Hematopoietic multipotent progenitor cell treated with erythropoietin and hydrocortisone succinate and interleukin-3 and kit ligand, for 15 days (in vitro differentiated cells): ENCODE measurements at regions not wholly inside any gene's neighbourhood (a gene's known extent, or its start where the extent isn't known, plus 50 kb on each side); places are given as distances from the start of the nearest gene placed in this dataset.

Source experiments
- DNase-seq: peaks from one replicate; pipeline ENCODE4 v3.0.0-alpha.2; 2015; ENCODE audit warnings: low spot score

DNA sequence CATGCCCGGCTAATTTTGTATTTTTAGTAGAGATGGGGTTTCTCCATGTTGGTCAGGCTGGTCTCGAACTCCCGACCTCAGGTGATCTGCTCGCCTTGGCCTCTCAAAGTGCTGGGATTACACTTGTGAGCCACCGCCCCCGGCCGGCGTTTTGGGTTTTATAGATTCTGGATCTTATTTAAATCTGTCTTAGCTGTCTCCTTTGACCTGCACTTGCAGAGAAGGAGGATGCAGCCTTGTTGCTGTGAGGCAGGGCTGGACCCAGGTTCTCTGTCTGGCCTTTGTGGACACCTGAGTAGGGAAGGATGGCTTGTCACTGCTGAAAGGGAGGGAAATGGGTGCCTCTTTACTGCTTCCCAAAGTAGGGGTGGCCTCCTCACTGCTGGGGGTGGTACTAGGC, 83.0 kb upstream of the HS6ST1 start:
- no peak for DNase-seq

DNA sequence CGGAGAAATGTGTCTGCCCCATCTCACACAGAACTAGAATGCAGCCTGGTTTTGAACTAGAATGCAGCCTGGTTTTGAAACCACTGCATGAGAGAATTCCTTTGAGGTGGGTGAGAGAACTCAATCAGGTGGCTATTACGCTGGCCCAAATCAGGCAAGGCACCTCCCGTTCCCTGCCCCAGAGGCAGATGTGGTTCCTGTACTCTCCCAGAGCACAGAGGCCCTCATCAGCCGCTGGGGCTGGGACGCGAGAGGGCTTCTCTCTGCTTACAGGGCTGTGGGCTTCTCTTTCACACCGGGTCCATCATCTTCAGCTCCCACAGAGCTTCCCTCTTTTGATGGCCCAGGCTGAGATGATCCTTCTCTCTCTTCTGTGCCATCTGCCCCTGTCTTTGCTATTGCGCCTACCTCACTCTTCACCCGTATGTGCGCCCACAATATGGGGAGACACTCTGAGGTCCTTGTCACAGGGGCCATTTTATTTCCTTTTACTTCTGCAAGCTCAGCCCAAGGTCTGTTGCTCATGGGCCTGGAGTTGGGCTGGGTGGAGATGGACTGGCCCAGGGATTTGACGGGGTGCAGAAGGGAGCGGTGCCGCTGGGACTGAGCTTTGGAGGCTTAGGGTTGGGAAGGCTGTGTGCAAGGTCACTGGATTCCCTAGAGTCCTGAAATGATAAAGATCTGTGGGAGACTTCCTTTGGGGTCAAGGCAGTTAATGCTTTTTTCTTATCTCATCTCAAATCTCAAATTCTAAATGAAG, 84.4 kb upstream of the HS6ST1 start:
- DNase-seq: no peak

DNA sequence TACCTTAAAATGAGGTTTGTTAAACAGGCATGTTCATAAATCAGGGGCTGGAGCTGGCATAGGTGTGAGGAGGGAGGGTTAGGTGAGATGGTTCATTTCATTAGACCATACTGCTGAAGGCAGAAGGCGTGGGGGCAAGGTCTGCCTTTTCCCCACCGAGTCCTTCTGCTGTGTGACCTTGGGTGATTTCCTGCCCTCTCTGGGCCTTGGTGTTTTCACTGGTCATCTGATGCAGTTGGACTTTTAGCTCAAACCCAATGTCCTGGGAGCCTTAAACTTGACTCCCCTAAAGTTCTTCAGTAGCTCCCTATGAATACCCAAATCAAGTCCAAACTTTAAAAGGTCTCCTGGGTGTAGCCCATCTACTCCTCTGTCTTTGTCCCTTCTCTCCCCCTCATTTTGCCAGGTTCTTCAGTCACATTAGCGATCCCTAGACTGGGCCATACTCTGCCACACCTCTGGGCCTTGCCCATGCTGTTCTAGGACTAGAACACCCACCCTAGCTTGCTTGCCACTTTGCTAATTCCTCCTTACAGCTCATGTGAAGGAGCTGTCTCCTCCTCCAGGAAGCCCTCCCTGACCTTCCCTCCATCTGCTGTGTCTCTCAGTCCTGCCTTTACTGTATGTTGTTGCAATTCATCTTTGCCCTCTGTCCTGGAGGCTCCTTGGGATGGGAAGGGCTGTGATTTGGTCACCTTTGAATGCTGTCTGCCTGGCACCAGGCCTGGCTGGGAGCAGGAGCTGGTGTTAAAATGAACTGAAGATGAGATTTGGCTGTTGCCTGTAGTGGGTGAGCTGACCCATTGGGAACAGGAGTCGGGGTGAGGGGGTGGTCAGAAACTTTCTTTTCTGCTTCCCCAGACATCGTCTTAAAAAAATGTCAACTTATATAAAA, 85.4 kb upstream of the HS6ST1 start:
- no peak for DNase-seq

DNA sequence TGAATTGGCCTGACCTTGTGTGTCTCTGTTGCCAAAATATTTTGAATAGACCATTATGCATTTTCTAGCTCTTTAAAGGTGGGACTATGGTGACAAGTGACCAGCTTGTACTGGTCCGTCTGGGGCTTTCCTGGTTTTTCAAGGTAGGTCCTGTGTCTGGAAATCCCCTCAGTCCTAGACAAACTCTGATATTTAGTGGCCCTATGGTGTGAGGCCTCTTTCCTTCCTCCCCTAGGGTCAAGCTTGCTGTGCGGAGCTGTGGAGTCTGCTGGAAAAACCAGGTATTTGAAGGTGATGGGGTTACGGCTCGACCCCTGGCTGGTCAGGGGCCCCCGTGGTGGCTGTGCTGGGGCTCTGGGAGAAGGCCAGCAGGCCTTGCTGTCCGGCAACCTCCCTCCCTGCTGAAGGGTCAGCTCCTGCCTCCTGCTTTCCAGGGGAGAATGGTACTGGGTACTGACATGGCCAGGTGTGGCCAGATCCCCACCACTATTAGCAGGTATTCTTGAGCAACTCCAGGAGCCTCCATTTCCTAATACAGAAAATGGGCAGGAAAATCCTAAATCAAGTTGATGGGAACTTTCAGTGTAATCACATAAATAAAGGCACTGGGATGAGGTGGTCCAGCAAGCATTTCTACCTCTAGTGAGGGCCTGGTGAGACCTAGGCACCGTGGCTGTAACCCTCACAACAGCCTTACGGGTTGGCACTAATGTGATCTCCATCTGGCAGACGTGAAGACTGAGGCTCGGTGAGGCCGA, 86.2 kb upstream of the HS6ST1 start:
- no peak for DNase-seq

DNA sequence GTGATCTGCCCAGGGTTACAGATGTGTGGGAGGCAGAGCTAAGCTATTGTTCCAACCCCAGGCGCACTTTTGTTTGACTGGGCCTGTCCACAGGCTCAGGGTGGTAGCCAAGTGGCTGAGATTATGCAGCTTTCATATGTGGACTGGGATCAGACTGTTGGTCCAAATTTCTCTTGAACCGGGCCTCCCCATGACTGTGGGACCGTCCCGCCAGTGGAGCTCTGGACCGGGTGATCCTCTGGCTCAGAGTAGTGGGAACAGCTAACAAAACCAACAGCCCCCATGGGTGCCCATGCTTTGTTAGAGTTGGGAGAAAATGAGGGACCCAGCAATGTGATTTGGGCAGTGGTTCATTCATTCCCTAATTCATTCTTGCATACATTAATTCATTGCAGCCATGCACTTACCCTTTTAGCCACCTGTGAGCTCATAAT, 86.8 kb upstream of the HS6ST1 start:
- DNase-seq: no peak

DNA sequence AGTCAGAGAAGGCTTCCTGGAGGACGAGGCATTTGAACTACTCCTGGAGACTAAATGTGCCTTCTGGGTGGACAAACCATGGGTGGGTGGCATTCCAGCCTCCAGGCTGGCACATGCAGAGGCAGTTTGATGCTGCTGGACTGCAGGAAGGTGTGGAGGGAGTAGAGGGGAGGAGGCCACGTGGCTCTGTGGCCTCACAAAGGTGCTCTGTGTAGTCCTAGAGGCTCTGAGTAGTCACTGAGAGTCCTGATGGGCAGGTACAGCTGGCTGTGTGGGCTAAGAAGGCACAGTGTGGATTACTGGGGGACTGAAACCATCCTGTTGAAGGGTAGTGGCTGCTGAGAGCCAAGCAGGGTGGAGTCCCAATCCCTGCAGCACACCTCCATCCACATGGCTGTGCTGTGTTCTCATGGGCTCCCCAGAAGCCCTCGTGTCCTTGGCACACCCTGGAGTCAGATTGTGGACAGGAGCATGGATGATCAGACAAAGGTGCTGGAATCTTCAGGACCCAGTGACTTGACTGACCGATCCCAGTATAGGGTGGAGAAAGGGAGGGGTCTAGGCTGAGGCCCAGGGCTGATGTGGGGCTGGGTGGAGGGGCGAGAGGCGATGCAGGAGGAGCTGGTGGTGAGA, 87.4 kb upstream of the HS6ST1 start:
- DNase-seq: no peak

DNA sequence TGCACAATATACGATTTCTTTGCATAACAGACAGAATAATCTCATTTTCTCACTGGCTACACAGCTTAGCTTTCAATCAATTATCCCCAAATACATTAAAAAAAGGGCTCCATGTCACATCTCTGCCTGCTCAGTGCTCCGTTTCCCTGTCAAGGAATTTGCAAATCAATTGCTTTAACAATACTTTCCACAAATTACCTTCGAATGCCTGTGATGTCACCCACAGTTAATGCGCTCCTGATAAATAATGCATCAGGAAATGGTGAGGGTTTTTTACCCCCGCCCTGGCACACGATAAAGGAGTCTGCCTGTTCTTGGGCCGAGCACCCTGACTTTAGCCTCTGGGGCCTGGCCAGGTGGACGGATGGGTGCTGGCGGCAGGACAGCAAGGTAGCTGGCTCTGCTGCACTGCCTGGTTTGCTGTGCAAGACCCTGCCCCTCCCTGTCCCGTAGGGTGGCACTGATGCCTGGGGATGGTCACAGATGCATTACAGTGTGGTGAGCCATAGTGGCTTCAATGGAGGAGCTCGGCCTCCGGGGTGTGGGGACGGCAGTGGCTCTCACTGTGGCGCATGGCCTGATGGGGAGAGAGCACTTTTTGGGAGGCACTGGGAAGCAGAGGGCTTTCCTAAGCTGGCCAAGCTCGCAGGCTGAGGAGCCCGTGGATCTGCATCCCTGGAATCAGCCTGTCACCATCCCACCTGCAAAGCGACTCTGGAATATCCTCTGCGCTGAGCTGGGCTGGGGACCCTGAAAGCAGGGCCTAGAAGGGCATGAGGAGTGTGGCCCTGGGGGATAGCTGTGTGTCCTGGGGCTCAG, 88.3 kb upstream of the HS6ST1 start:
- no peak for DNase-seq

DNA sequence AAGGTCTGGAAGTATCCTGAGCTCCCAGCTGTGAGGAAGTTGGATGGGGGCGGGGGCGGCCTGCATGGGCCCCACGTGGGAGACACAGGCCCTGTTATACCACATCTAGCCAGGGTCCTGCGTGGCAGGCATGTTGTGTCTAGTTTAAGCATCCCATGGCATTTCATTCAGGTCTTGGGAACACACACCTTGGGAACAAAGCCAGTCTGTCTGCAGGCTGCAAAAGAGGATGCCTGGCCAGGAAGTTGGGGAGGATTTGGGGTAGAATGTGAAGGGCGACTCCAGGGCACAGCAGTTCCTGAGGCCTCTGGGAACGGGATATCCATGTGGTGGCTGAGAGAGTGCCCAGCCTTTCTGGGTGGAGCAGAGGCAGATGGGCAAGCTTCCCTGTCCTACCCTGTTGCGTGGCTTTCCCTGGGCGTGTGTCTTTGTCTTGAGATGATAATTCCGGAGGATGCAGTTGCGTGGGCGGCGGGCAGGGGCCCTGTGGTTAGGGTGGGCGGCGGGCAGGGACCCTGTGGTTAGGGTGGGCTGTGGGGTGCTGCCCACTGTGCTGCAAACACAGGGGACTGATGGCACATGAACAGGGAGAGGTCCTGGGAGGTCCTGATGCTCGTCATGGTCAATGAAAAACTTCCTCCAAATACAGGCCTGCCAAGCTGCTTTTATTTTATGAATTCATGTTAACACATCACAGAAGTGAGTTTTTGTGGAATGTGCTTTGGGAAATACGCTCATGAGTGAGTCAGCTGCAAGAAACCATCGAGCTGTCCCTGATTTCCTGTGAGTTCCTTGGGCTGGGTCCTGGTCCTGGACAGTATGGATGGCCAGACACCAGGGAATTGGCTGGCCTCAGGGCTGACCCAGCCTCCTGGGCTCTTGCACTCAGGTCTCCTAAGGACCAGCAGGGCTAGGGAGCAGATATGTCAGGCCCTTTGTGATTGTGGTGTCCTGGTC, 90.0 kb upstream of the HS6ST1 start:
- DNase-seq: no peak

DNA sequence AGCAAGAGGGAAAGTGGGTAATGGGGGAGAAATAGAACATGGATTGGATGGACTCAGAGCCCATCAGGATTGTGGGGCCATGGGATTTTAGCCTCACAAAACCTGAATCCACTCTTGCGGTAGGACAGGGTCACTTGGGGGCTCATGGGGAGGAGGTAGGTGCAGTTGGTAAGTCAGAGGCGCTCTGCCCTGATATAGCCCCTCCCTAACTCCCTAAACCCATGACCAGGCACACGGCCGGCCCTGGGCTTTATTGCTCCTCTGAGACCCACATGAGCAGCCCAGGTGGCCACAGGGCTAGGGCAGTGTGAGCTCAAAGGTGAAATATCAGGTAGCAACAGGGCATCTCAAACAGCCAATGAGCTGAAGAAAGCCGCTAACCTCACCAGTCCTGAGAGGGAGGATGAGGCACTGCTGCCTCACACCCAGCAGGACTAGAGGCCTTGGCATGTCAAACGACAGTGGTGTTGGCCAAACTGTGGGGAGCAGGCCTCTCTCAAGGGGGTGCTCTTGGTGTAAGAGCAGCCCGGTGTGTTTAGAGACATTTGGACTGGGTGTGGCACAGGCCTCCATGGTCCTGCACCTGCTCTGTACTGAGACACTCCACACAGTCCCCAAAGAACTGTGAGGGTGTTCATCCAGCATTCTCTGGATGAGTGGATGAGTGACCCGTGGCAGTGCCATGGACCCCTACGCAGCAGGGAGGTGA, 90.8 kb upstream of the HS6ST1 start:
- no peak for DNase-seq

DNA sequence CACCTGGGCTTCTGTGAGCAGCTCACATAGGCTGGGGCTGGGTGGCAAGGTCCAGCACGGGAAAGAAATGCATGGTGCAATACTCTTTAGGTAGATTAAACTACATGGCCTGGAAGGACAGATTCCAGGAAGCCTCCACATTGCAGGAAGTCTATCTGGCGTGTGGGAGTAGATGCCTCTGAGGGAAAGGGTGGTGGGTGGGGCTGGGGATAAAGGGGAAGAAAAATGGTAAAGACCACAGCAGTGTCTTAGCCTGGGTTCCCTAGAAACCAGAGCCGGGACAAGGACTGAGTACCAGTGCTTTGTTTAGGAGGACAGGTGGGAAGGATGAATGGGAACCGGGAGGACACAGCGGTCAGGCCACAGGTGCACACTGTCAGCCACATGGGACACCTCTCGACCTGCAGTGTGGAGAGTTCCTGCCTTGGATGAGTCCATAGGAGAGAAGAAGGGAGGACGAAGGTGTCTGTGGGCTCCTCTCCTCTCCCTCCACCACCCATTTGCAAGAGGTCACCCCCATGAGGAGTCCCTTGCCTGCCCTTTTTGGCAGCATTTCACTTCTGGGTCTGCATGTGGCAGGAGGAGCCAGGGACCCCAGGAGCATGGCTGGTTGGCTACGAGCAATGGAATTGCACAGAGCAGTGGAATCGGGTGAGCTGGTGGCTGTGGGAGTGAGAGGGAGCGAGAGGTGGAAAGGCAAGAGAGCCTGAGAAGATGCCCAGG, 91.5 kb upstream of the HS6ST1 start:
- no peak for DNase-seq

DNA sequence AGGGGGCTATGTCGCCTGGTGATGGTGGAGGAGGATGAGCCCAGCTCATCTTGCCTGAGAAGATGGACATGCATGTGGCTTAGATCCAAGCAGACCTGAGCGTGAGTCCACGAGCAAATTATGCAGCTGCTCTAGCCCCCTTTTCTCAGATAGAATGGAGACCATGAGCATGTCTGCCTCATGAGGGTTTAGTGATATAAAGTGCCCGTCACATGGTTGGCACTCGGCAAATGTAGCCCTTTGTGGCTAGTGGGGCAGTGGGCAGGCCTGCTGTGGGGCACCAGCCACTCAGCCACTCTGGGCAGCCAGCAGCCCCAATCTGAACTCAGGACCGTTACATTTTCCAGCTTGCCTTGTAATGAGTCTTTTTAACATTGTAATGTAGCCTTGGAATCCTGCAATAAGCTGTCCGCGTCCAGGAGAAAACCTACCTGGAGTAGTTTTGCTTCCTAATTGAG, 92.1 kb upstream of the HS6ST1 start:
- DNase-seq: no peak

DNA sequence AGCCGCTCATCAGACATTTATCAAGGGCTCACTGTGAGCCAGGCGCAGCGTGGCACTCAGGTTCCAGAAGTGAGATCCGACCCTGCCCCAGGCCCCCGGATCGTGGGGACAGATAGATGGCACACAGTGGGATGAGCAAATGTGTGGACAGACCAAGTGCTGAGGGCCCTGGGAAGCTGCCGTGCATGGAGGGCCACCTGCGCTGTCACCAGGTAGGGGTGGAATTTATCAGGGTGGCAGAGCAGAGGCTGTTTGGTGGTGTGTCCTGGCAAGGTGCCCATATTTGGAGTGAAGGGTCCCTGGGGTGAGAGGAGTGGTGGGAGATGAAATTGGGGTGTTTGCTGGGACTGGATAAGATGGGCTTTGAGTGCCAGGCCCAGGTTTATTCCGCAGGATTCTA, 92.8 kb upstream of the HS6ST1 start:
- no peak for DNase-seq

DNA sequence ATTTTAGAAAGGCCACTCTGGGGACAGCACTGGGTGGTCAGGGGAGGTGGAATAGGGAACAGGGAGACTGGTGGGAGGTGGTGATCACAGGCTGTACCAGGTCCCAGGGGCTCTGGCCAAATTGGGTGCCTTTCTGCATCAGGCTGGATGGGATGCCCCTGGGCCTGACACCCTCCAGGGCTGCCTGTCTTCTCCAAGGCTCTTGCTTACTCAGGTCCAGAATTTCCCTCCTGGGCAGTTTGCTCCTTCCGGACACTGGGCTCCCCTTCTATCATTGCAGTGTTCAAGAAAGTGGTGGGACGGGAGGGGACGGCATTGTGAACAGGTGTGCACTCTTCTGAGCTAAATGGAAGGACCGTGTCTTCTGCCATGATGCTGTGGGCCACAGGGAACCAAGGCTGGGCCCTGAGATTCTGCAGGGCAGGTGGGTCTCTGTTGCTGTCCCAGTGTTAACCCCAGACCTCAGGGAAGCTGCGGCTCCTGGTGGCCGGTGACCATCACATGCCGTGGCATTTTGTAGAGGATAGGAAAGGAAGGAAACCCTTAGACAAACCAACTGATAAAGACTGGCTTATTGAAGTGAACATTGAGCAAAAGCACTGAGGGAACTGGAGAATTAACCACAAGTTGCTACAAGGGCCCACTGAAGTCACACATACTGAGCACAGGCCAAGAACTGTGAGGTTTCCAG, 93.7 kb upstream of the HS6ST1 start:
- no peak for DNase-seq

DNA sequence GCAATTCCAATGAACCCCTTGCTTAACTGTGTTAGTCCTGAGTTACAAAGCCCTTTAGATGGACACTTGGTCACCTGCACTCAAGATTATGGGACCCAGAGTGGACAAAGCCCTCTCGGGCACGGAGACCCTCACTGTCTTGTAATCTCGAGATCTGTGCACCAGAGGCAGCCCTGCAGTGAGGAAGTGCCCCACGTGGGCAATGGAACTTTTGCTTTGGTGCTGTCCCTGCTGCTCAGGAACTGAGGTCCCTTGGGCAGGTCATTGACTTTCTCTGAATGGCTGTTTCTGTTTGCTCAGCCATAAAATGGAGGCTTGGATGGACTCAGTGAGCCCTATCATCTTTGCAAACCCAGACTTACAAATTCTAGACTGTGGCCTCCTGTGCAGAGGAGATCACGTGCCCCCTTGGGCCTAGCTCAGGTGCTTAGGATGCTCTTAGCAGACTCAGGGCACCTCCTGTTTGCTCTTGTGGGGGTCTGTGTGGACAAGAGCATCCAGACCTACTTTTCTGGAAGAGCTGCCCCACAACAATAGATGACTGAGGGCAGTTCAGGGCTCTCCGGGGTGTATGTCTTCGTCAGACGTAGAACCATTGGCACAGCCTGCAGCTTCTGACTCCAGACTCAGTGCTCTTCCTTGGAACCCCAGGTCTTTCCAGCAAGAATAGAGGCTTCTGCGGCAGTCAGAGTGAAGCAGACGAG, 94.5 kb upstream of the HS6ST1 start:
- DNase-seq: no peak

DNA sequence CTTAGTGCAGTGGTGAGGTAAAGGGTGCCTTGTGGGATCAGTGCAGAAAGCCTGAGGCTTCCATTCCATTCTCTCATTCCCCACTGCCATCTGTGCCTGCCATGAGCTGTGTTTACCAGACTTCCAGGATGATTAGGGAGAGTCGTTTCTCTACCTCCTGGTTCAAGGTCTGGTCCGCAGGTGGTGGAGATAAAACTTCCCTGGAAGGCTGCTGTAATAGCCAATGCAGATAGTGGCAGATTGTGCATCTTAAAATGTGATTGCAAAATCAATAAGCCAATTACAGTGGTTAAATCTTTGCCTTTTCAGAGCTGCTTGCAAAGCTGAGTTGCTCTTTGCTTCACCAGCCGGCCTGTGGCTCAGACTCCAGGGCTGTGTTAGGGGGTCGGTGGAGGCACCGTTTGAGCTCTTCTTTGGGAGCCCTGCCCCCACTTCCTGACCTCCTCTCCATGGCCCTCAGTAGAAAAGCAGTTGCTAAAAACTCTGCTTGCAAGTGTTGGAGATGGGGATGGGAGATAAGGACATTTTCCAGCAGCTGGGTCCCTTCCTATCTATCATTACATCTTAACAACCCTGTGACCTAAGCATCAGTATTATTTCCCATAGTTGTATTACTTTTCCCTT, 95.2 kb upstream of the HS6ST1 start:
- DNase-seq: no peak

DNA sequence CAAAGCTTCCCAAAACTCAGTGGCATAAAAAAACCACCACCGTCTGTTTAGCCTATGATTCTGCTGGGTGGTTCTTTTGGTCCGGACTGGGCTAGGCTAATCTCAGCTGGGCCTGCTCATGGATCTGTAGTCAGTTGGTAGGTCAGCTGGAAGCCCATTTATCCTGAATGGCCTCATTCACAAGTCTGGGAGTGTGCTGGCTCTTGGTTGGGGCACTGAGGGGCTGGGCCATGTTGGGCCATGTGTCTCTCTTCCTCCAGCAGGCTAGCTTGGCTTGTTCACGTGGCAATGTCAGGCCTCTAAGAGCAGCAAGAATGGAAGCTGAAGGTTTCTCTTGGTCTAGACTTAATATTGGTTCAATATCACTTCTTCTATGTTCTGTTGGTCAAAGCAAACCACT, 95.7 kb upstream of the HS6ST1 start:
- DNase-seq: no peak
